H1 (cell line): ENCODE measurements at regions not wholly inside any gene's neighbourhood (a gene's known extent, or its start where the extent isn't known, plus 50 kb on each side); places are given as distances from the start of the nearest gene placed in this dataset.

ENCODE experiments used
- CTCF ChIA-PET: fragments of 300-600 bp; sonication (Branson Sonifier 250); formaldehyde crosslinking; loops from one replicate; lab custom pipeline; 2021; ENCODE audit not compliant: partially characterized antibody; lab: Charles Lee
- POLR2A ChIA-PET: fragments of 300-600 bp; sonication (Branson Sonifier 250); formaldehyde crosslinking; loops from one replicate; lab custom pipeline; 2021; ENCODE audit warnings: inconsistent platforms; ENCODE audit not compliant: partially characterized antibody; lab: Charles Lee
- DNase-seq, 2 experiments: peaks; one replicate each; pipeline versions ENCODE4 v3.0.0 to v3.0.0-alpha.2; 2010 to 2022; ENCODE audit warnings: low spot score in 2 of 2, low read depth in 1 of 2, mixed read lengths in 1 of 2
- FAIRE-seq: peaks from 2 replicates; lab custom pipeline; 2011; peaks lifted over from hg19 to GRCh38; lab: Jason Lieb, UNC
- H2AFZ ChIP-seq: 2 replicates; pipeline ENCODE4 v1.8.1; 2012; ENCODE audit warnings: low read length, inconsistent platforms
- H2AK5ac ChIP-seq: 2 replicates; pipeline ENCODE4 v1.6.1; 2013; ENCODE audit warnings: low read depth, low read length
- H2BK120ac ChIP-seq: replicated peaks from 2 replicates; pipeline ENCODE3; 2013; ENCODE audit warnings: low read depth, low read length, inconsistent platforms
- H2BK12ac ChIP-seq: 2 replicates; pipeline ENCODE4 v1.6.1; 2013; ENCODE audit warnings: low read depth, low read length
- H2BK15ac ChIP-seq: 2 replicates; pipeline ENCODE4 v1.6.1; 2013; ENCODE audit warnings: low read length
- H2BK20ac ChIP-seq: 2 replicates; pipeline ENCODE4 v1.6.1; 2013; ENCODE audit warnings: low read length
- H2BK5ac ChIP-seq: 2 replicates; pipeline ENCODE4 v1.6.1; 2013; ENCODE audit warnings: low read depth, low read length
- H3K14ac ChIP-seq: 2 replicates; pipeline ENCODE4 v1.6.1; 2013; ENCODE audit warnings: inconsistent platforms; ENCODE audit not compliant: insufficient read length
- H3K18ac ChIP-seq: 2 replicates; pipeline ENCODE4 v1.6.1; 2013; ENCODE audit warnings: low read length; ENCODE audit errors: extremely low read depth
- H3K23ac ChIP-seq: 2 replicates; pipeline ENCODE4 v1.6.1; 2013; ENCODE audit warnings: inconsistent platforms; ENCODE audit not compliant: insufficient read length
- H3K23me2 ChIP-seq: 2 replicates; pipeline ENCODE4 v1.6.1; 2013; ENCODE audit warnings: low read depth, low read length
- H3K27ac ChIP-seq: 2 replicates; pipeline ENCODE4 v1.6.1; 2011; ENCODE audit warnings: low read depth, low read length, inconsistent platforms
- H3K27me3 ChIP-seq, 4 experiments: replicated peaks in 1 of 4; 1 replicate in 1 of 4; 2 replicates in 3 of 4; pipeline versions ENCODE4 v1.6.1 to v1.8.1; 2011 to 2013; ENCODE audit warnings: low read length in 3 of 4, mild to moderate bottlenecking in 3 of 4, inconsistent platforms in 2 of 4, mixed read lengths in 2 of 4, moderate library complexity in 1 of 4; ENCODE audit not compliant: control insufficient read depth in 3 of 4, insufficient read depth in 3 of 4; ENCODE audit errors: extremely low read depth in 1 of 4
- H3K36me3 ChIP-seq, 4 experiments: 2 replicates each; pipeline versions ENCODE4 v1.6.1 to v1.8.1; 2011 to 2013; ENCODE audit warnings: mild to moderate bottlenecking in 4 of 4, low read length in 3 of 4, moderate library complexity in 2 of 4, control low read depth in 1 of 4, inconsistent platforms in 1 of 4; ENCODE audit not compliant: insufficient read depth in 4 of 4, control insufficient read depth in 2 of 4
- H3K4ac ChIP-seq: replicated peaks from 2 replicates; pipeline ENCODE3; 2013; ENCODE audit warnings: low read length, low read depth, mixed read lengths, inconsistent platforms; ENCODE audit not compliant: insufficient read length
- H3K4me1 ChIP-seq, 4 experiments: replicated peaks in 1 of 4; 1 replicate in 1 of 4; 2 replicates in 3 of 4; pipeline versions ENCODE4 v1.6.1 to v1.8.1; 2011 to 2013; ENCODE audit warnings: low read length in 3 of 4, inconsistent platforms in 2 of 4, mixed read lengths in 1 of 4; ENCODE audit not compliant: insufficient read depth in 4 of 4, control insufficient read depth in 3 of 4
- H3K4me2 ChIP-seq, 2 experiments: 2 replicates each; pipeline versions ENCODE4 v1.6.1 to v1.8.1; 2011 to 2013; ENCODE audit warnings: low read depth in 2 of 2, low read length in 2 of 2, control low read depth in 1 of 2, inconsistent platforms in 1 of 2, mild to moderate bottlenecking in 1 of 2; ENCODE audit not compliant: insufficient read depth in 1 of 2
- H3K4me3 ChIP-seq, 4 experiments: fragments of 200-600, 300-600 bp in 1 of 4; sonication (generic), shearing (Covaris generic), sonication (Bioruptor Twin) in 1 of 4; 2 replicates each; pipeline versions ENCODE4 v1.5.1 to v1.8.1; 2011 to 2016; ENCODE audit warnings: low read length in 4 of 4, low read depth in 3 of 4, control low read depth in 2 of 4, inconsistent platforms in 2 of 4, mild to moderate bottlenecking in 2 of 4, mixed read lengths in 1 of 4, moderate library complexity in 1 of 4; ENCODE audit not compliant: insufficient read depth in 2 of 4; ENCODE audit errors: extremely low read depth in 1 of 4
- H3K56ac ChIP-seq: replicated peaks from 2 replicates; pipeline ENCODE3; 2013; ENCODE audit warnings: low read depth, mild to moderate bottlenecking, mixed read lengths, low read length, inconsistent platforms; ENCODE audit not compliant: insufficient read length
- H3K79me1 ChIP-seq: 2 replicates; pipeline ENCODE4 v1.6.1; 2013; ENCODE audit warnings: low read depth, low read length, control low read depth
- H3K79me2 ChIP-seq, 2 experiments: 2 replicates each; pipeline versions ENCODE4 v1.6.1 to v1.8.1; 2012 to 2013; ENCODE audit warnings: low read length in 2 of 2, mild to moderate bottlenecking in 2 of 2, inconsistent platforms in 1 of 2; ENCODE audit not compliant: insufficient read depth in 2 of 2, control insufficient read depth in 1 of 2
- H3K9ac ChIP-seq, 4 experiments: replicated peaks in 1 of 4; 1 replicate in 1 of 4; 2 replicates in 3 of 4; pipeline versions ENCODE4 v1.6.1 to v1.8.1; 2011 to 2013; ENCODE audit warnings: low read depth in 3 of 4, low read length in 3 of 4, control low read depth in 2 of 4, mild to moderate bottlenecking in 2 of 4, moderate library complexity in 2 of 4, inconsistent platforms in 1 of 4; ENCODE audit errors: extremely low read depth in 1 of 4
- H3K9me3 ChIP-seq, 2 experiments: 2 replicates each; pipeline versions ENCODE4 v1.6.1 to v1.8.1; 2012 to 2013; ENCODE audit warnings: mild to moderate bottlenecking in 2 of 2, moderate library complexity in 2 of 2, control low read depth in 1 of 2, inconsistent platforms in 1 of 2, low read depth in 1 of 2, low read length in 1 of 2, mixed read lengths in 1 of 2; ENCODE audit not compliant: insufficient read depth in 2 of 2
- H4K20me1 ChIP-seq, 2 experiments: replicated peaks in 1 of 2; 2 replicates each; pipeline versions ENCODE3 to v1.8.1; 2011 to 2013; ENCODE audit warnings: inconsistent platforms in 2 of 2, low read length in 2 of 2, mild to moderate bottlenecking in 1 of 2; ENCODE audit not compliant: insufficient read depth in 2 of 2, control insufficient read depth in 1 of 2
- H4K5ac ChIP-seq: 2 replicates; pipeline ENCODE4 v1.6.1; 2013; ENCODE audit warnings: low read length, low read depth, mixed read lengths, inconsistent platforms; ENCODE audit not compliant: insufficient read length
- H4K8ac ChIP-seq: 2 replicates; pipeline ENCODE4 v1.8.0; 2013; ENCODE audit warnings: mild to moderate bottlenecking, moderate library complexity, low read length, inconsistent platforms; ENCODE audit not compliant: insufficient read depth; ENCODE audit errors: extremely low read depth
- H4K91ac ChIP-seq: replicated peaks from 2 replicates; pipeline ENCODE3; 2013; ENCODE audit warnings: low read length, mixed read lengths, inconsistent platforms; ENCODE audit not compliant: insufficient read length
- BRCA1 ChIP-seq: IDR thresholded peaks from 2 replicates; pipeline ENCODE4 v1.6.1; 2012; ENCODE audit warnings: low read depth, low read length, improper control_type of control experiment
- CBX5 ChIP-seq: fragments of 300-800, 300-1000 bp; sonication (generic); IDR thresholded peaks from 2 replicates; pipeline ENCODE4 v1.7.1; 2016; ENCODE audit warnings: antibody characterized with exemption, low read length, low read depth
- EGR1 ChIP-seq: IDR thresholded peaks from 2 replicates; pipeline ENCODE4 v1.6.1; 2011; ENCODE audit warnings: low read depth, low read length, borderline replicate concordance
- NRF1 ChIP-seq: IDR thresholded peaks from 2 replicates; pipeline ENCODE4 v1.6.1; 2011; ENCODE audit warnings: mild to moderate bottlenecking, low read depth, low read length, improper control_type of control experiment
- RFX5 ChIP-seq: IDR thresholded peaks from 2 replicates; pipeline ENCODE4 v1.6.1; 2011; ENCODE audit warnings: low read depth, low read length, improper control_type of control experiment, borderline replicate concordance
- TAF1 ChIP-seq: IDR thresholded peaks from 2 replicates; pipeline ENCODE4 v1.6.1; 2011; ENCODE audit warnings: mild to moderate bottlenecking, low read depth, low read length
- ZNF274 ChIP-seq: IDR thresholded peaks from 2 replicates; pipeline ENCODE4 v1.7.0; 2012; ENCODE audit warnings: low read length, borderline replicate concordance; ENCODE audit errors: extremely low read depth
- WGBS, 2 experiments: shearing (Covaris generic) in 1 of 2; methylation state at CpG; one replicate each; pipeline versions ENCODE4 v1.1.6 to v1.1.7; 2013 to 2015; ENCODE audit warnings: low lambda C conversion rate in 2 of 2, mixed read lengths in 2 of 2, inconsistent platforms in 1 of 2, low coverage in 1 of 2, missing lambda C conversion rate in 1 of 2; ENCODE audit not compliant: insufficient replicate concordance in 2 of 2, insufficient coverage in 1 of 2, insufficient read length in 1 of 2; ENCODE audit errors: extremely low coverage in 1 of 2, missing lambda C conversion rate in 1 of 2; 5-methylcytosine and 5-hydroxymethylcytosine counted together
- TF ChIP-seq, protein P1 (sequence below): IDR thresholded peaks from 2 replicates; pipeline ENCODE4 v1.6.1; 2011; ENCODE audit warnings: low read depth, mild to moderate bottlenecking, low read length; ENCODE audit not compliant: insufficient read depth
- TF ChIP-seq, protein P2 (sequence below): IDR thresholded peaks from 2 replicates; pipeline ENCODE4 v1.6.1; 2012; ENCODE audit warnings: low read length, inconsistent platforms
- TF ChIP-seq, protein P3 (sequence below), 3 experiments: IDR thresholded peaks; 1 replicate in 2 of 3; 2 replicates in 1 of 3; pipeline versions ENCODE4 v1.5.1 to v1.6.1; 2011; ENCODE audit warnings: low read length in 3 of 3, mild to moderate bottlenecking in 3 of 3, inconsistent platforms in 2 of 3, low read depth in 1 of 3, moderate library complexity in 1 of 3; ENCODE audit not compliant: insufficient read depth in 1 of 3; ENCODE audit errors: control extremely low read depth in 1 of 3

DNA sequence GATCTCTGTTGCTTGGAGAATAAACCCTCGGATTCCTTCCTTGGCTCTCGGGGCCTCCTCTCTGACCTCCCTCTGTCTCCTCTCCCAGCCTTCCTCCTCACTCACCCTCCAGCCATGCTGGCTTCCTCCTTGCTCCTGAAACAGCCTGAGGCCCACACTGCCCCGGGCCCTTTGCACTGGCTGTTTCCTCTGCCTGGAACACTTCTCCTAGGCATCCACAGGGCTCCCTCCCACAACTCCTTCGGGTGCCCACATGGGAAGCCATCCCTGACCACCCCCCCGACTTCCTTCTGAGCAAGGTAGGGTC lies 87.7 kb downstream of the CEBPB start:
- H3K4me2 ChIP-seq: no peak overlapping the region
- H4K20me1 ChIP-seq: no peaks in the 10 kb centered on the region
- no peak overlapping the region for H3K4me3 ChIP-seq
- no peak overlapping the region for H2BK12ac ChIP-seq
- H3K79me2 ChIP-seq: no peaks in the 10 kb centered on the region
- no peak overlapping the region for H4K5ac ChIP-seq
- H3K56ac ChIP-seq: no peak overlapping the region
- peak overlapping the region; percentile 29; the same call in 1 of the 2 replicates for H2BK15ac ChIP-seq
- WGBS, 2 experiments: 83% methylated on average over 5 of the region's 5 CpGs; no CpG with 5 or more reads in 1 of the 2 experiments
- no peak overlapping the region for H2BK20ac ChIP-seq
- no peaks in the 10 kb centered on the region for H3K36me3 ChIP-seq
- DNase-seq (no peak), FAIRE-seq (no peak)
- peaks cover 0 to 3% (median 0%) of the 10 kb centered on the region in 4 experiments; a peak in 1 of 7 replicates for H3K4me1 ChIP-seq
- no peak overlapping the region for H4K91ac ChIP-seq
- no peak overlapping the region for H3K18ac ChIP-seq
- H2BK5ac ChIP-seq: no peak overlapping the region
- no peaks in the 10 kb centered on the region for H3K23me2 ChIP-seq
- H2AFZ ChIP-seq: no peak overlapping the region
- POLR2A ChIA-PET: interaction anchor here (0.9 kb wide), 1 partner anchor 285 kb away, joined by 4 read pairs; no protein-coding TSS in a partner anchor
- CTCF ChIA-PET: no interaction called here
- no peaks in the 10 kb centered on the region for H3K9me3 ChIP-seq
- no peak overlapping the region for H3K23ac ChIP-seq
- no peak overlapping the region for H3K4ac ChIP-seq
- no peak overlapping the region for H4K8ac ChIP-seq
- H3K27ac ChIP-seq: no peak overlapping the region
- no peak overlapping the region for H2AK5ac ChIP-seq
- H3K14ac ChIP-seq: no peak overlapping the region
- H2BK120ac ChIP-seq: no peak overlapping the region
- H3K9ac ChIP-seq: no peak overlapping the region
- no peaks in the 10 kb centered on the region for H3K79me1 ChIP-seq
- no peaks in the 10 kb centered on the region; a peak in 1 of 7 replicates for H3K27me3 ChIP-seq
- TF ChIP-seq TAF1 (no peak), BRCA1 (no peak), CBX5 (no peak), RFX5 (no peak), NRF1 (no peak), EGR1 (no peak), ZNF274 (no peak)
- TF ChIP-seq, protein P1, sequence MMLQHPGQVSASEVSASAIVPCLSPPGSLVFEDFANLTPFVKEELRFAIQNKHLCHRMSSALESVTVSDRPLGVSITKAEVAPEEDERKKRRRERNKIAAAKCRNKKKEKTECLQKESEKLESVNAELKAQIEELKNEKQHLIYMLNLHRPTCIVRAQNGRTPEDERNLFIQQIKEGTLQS: no peak
- TF ChIP-seq, protein P2, sequence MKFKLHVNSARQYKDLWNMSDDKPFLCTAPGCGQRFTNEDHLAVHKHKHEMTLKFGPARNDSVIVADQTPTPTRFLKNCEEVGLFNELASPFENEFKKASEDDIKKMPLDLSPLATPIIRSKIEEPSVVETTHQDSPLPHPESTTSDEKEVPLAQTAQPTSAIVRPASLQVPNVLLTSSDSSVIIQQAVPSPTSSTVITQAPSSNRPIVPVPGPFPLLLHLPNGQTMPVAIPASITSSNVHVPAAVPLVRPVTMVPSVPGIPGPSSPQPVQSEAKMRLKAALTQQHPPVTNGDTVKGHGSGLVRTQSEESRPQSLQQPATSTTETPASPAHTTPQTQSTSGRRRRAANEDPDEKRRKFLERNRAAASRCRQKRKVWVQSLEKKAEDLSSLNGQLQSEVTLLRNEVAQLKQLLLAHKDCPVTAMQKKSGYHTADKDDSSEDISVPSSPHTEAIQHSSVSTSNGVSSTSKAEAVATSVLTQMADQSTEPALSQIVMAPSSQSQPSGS: no peak
- TF ChIP-seq, protein P3, sequence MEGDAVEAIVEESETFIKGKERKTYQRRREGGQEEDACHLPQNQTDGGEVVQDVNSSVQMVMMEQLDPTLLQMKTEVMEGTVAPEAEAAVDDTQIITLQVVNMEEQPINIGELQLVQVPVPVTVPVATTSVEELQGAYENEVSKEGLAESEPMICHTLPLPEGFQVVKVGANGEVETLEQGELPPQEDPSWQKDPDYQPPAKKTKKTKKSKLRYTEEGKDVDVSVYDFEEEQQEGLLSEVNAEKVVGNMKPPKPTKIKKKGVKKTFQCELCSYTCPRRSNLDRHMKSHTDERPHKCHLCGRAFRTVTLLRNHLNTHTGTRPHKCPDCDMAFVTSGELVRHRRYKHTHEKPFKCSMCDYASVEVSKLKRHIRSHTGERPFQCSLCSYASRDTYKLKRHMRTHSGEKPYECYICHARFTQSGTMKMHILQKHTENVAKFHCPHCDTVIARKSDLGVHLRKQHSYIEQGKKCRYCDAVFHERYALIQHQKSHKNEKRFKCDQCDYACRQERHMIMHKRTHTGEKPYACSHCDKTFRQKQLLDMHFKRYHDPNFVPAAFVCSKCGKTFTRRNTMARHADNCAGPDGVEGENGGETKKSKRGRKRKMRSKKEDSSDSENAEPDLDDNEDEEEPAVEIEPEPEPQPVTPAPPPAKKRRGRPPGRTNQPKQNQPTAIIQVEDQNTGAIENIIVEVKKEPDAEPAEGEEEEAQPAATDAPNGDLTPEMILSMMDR (IDR thresholded peaks at IDR 0.05; ENCODE audit: control extremely low read depth in 1 of 3, insufficient read depth in 1 of 3, low read depth in 1 of 3, low read length in 3 of 3): no peak
